Transverse colon (tissue), 4 donors: ENCODE measurements at regions not wholly inside any gene's neighbourhood (a gene's known extent, or its start where the extent isn't known, plus 50 kb on each side); places are given as distances from the start of the nearest gene placed in this dataset.

Source experiments
- POLR2A ChIP-seq: fragments of 450-650 bp; IDR thresholded peaks from one replicate; pipeline ENCODE4 v1.6.1; 2016; ENCODE audit warnings: antibody characterized with exemption, mild to moderate bottlenecking, moderate library complexity
- POLR2AphosphoS5 ChIP-seq, 3 donors: sonication (generic); formaldehyde crosslinking; IDR thresholded peaks; one replicate each; pipeline ENCODE4 v1.6.1; 2016; ENCODE audit warnings: antibody characterized with exemption in 3 of 3
- TF ChIP-seq, protein P1 (sequence below), 5 experiments: fragments of 200-600 bp in 3 of 5; fragments of 450-650 bp in 2 of 5; sonication (generic) in 3 of 5; IDR thresholded peaks; 1 replicate in 2 of 5; 2 replicates in 3 of 5; pipeline ENCODE4 v1.5.1; 2016 to 2017; ENCODE audit warnings: antibody characterized with exemption in 5 of 5, inconsistent platforms in 3 of 5, mild to moderate bottlenecking in 2 of 5, moderate library complexity in 1 of 5

DNA sequence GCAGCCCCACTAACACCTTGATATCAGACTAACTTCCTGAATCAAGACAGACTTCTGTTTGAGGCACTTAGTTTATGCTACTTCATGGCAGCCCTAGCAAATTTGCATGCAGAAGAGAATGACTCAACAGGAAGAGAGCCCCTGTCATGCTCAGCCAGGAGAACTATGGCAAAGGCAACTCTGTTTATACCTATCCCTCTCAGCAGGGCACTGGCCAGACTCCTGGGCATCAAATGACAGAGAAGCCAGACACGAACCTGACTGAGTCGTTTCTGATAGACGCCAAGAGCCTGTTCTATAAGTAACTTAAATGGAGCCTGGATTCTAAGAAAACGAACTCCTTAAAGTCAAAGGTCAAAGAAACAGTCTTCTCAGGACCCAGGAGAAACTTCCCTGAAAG lies 50.9 kb upstream of the UNC5B start:
- TF ChIP-seq, protein P1, sequence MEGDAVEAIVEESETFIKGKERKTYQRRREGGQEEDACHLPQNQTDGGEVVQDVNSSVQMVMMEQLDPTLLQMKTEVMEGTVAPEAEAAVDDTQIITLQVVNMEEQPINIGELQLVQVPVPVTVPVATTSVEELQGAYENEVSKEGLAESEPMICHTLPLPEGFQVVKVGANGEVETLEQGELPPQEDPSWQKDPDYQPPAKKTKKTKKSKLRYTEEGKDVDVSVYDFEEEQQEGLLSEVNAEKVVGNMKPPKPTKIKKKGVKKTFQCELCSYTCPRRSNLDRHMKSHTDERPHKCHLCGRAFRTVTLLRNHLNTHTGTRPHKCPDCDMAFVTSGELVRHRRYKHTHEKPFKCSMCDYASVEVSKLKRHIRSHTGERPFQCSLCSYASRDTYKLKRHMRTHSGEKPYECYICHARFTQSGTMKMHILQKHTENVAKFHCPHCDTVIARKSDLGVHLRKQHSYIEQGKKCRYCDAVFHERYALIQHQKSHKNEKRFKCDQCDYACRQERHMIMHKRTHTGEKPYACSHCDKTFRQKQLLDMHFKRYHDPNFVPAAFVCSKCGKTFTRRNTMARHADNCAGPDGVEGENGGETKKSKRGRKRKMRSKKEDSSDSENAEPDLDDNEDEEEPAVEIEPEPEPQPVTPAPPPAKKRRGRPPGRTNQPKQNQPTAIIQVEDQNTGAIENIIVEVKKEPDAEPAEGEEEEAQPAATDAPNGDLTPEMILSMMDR (IDR thresholded peaks at IDR 0.05) = no peak
- TF ChIP-seq POLR2AphosphoS5 (IDR thresholded peaks at IDR 0.05) (no peak), POLR2A (no peak)
